ENCODE measurements at regions not wholly inside any gene's neighbourhood (a gene's known extent, or its start where the extent isn't known, plus 50 kb on each side); places are given as distances from the start of the nearest gene placed in this dataset.

GRCh38 chr10:128623776-128624175 lies 497.6 kb upstream of the MKI67 start:
- TF ChIP-seq, protein P1, sequence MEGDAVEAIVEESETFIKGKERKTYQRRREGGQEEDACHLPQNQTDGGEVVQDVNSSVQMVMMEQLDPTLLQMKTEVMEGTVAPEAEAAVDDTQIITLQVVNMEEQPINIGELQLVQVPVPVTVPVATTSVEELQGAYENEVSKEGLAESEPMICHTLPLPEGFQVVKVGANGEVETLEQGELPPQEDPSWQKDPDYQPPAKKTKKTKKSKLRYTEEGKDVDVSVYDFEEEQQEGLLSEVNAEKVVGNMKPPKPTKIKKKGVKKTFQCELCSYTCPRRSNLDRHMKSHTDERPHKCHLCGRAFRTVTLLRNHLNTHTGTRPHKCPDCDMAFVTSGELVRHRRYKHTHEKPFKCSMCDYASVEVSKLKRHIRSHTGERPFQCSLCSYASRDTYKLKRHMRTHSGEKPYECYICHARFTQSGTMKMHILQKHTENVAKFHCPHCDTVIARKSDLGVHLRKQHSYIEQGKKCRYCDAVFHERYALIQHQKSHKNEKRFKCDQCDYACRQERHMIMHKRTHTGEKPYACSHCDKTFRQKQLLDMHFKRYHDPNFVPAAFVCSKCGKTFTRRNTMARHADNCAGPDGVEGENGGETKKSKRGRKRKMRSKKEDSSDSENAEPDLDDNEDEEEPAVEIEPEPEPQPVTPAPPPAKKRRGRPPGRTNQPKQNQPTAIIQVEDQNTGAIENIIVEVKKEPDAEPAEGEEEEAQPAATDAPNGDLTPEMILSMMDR (IDR thresholded peaks at IDR 0.05; ENCODE audit: insufficient read depth, low read depth, low read length, missing control alignments) = no peak
- no peak for DNase-seq (ENCODE audit: low read depth)

GRCh38 chr10:128624656-128625530 lies 498.7 kb upstream of the MKI67 start:
- no peak for DNase-seq (ENCODE audit: low read depth)
- TF ChIP-seq, protein P1 (IDR thresholded peaks at IDR 0.05; ENCODE audit: insufficient read depth, low read depth, low read length, missing control alignments) = no peak
- H3K4me3 ChIP-seq (ENCODE audit: low read length) = no peak overlapping the region

More at GRCh38 chr10:128623776-128624175, 497.6 kb upstream of the MKI67 start:
- no peak overlapping the region for H3K4me3 ChIP-seq (ENCODE audit: low read length)

GRCh38 chr10:128625926-128626325 lies 499.7 kb upstream of the MKI67 start:
- no peak overlapping the region for H3K4me3 ChIP-seq (ENCODE audit: low read length)

GRCh38 chr10:128626397-128627000 lies 500.3 kb upstream of the MKI67 start:
- TF ChIP-seq, protein P1 (IDR thresholded peaks at IDR 0.05; ENCODE audit: insufficient read depth, low read depth, low read length, missing control alignments) = no peak
- no peak overlapping the region for H3K4me3 ChIP-seq (ENCODE audit: low read length)
- DNase-seq (ENCODE audit: low read depth) = no peak

More at GRCh38 chr10:128625926-128626325, 499.7 kb upstream of the MKI67 start:
- DNase-seq (ENCODE audit: low read depth) = no peak
- TF ChIP-seq, protein P1 (IDR thresholded peaks at IDR 0.05; ENCODE audit: insufficient read depth, low read depth, low read length, missing control alignments) = no peak

- DNase-seq (ENCODE audit: low read depth) = no peak
- H3K4me3 ChIP-seq (ENCODE audit: low read length) = no peak overlapping the region
- TF ChIP-seq, protein P1 (IDR thresholded peaks at IDR 0.05; ENCODE audit: insufficient read depth, low read depth, low read length, missing control alignments) = no peak
These were observed 501.6 kb upstream of the MKI67 start for GRCh38 chr10:128627811-128628210.

DNA sequence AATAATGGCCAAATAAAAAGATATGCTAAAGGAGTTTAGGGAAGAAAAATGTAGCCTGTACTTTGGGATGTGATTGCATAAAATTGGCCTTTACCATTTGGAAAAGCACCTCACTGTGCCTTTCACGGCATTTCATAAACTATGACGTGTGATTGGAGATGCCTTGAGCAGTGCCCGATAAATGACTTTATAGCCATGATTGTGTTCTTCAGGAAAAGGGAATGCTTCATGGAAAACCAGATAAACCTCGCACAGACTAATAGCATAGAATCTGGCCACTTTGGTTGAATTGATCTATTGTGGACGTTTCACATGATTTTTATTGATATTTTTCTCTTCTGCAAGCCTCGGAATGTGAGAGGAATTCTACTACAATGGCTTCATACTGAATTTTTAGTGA lies 502.0 kb upstream of the MKI67 start:
- TF ChIP-seq, protein P1 (IDR thresholded peaks at IDR 0.05; ENCODE audit: insufficient read depth, low read depth, low read length, missing control alignments) = no peak
- H3K4me3 ChIP-seq (ENCODE audit: low read length) = no peak overlapping the region
- DNase-seq (ENCODE audit: low read depth) = no peak

Data from epithelial cell of esophagus (primary cell).